ENCODE measurements at regions not wholly inside any gene's neighbourhood (a gene's known extent, or its start where the extent isn't known, plus 50 kb on each side); places are given as distances from the start of the nearest gene placed in this dataset.

DNA sequence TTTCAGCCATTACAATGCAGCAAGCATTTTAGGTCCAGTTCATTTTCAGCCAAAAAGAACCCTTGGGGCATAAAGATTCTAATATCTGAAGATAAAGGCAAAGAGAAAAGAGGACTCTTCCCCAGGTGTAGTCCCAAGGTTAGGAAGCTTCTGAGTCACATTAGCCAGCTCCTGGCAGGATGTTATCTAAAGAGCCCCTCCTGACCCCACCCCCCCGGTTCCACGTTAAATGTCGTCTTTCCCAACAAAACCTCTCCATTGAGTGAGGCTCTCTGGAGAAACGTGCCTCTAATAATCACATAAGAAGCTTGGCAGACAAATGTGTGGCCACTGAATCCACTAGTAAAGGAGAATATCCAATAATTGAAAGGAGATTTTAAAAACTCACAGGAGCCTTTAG lies 267.7 kb downstream of the GALC start:
- Histone ChIP-seq H3K27ac (no peak overlapping the region), H3K36me3 (replicated peaks) (no peaks in the 10 kb centered on the region), H3K27me3 (replicated peaks) (no peaks in the 10 kb centered on the region), H3K4me3 (ENCODE audit: low read depth, low read length) (no peak overlapping the region)
- no peak for DNase-seq
- no peak for TF ChIP-seq CTCF (IDR thresholded peaks at IDR 0.05; ENCODE audit: low read depth, low read length, missing control alignments)
- in situ Hi-C loops (cut with HindIII; ENCODE audit: low pct_ligation_motif_present, low sequenced_read_pairs): no loop called here

GRCh38 chr14:87712396-87713090 lies 280.4 kb downstream of the GALC start:
- Histone ChIP-seq H3K36me3 (replicated peaks) (no peaks in the 10 kb centered on the region), H3K4me3 (ENCODE audit: low read depth, low read length) (no peak overlapping the region), H3K27ac (no peak overlapping the region), H3K27me3 (replicated peaks) (no peaks in the 10 kb centered on the region)
- no peak for DNase-seq
- TF ChIP-seq CTCF (IDR thresholded peaks at IDR 0.05; ENCODE audit: low read depth, low read length, missing control alignments): no peak
- in situ Hi-C loops (cut with HindIII; ENCODE audit: low pct_ligation_motif_present, low sequenced_read_pairs): no loop called here

- H3K4me3 ChIP-seq (ENCODE audit: low read depth, low read length): no peak overlapping the region
- H3K36me3 ChIP-seq (replicated peaks): no peaks in the 10 kb centered on the region
- no peak for TF ChIP-seq CTCF (IDR thresholded peaks at IDR 0.05; ENCODE audit: low read depth, low read length, missing control alignments)
- in situ Hi-C loops (cut with HindIII; ENCODE audit: low pct_ligation_motif_present, low sequenced_read_pairs): no loop called here
- DNase-seq: no peak
- no peaks in the 10 kb centered on the region for H3K27me3 ChIP-seq (replicated peaks)
- H3K27ac ChIP-seq: no peak overlapping the region
Measured at GRCh38 chr14:87705439-87705896, 287.5 kb downstream of the GALC start.

- no peaks in the 10 kb centered on the region for H3K27me3 ChIP-seq (replicated peaks)
- H3K36me3 ChIP-seq (replicated peaks): no peaks in the 10 kb centered on the region
- no peak for DNase-seq
- no peak overlapping the region for H3K4me3 ChIP-seq (ENCODE audit: low read depth, low read length)
- TF ChIP-seq CTCF (IDR thresholded peaks at IDR 0.05; ENCODE audit: low read depth, low read length, missing control alignments): no peak
- H3K27ac ChIP-seq: no peak overlapping the region
- in situ Hi-C loops (cut with HindIII; ENCODE audit: low pct_ligation_motif_present, low sequenced_read_pairs): no loop called here
Measured at GRCh38 chr14:87698481-87698880, 294.5 kb downstream of the GALC start.

DNA sequence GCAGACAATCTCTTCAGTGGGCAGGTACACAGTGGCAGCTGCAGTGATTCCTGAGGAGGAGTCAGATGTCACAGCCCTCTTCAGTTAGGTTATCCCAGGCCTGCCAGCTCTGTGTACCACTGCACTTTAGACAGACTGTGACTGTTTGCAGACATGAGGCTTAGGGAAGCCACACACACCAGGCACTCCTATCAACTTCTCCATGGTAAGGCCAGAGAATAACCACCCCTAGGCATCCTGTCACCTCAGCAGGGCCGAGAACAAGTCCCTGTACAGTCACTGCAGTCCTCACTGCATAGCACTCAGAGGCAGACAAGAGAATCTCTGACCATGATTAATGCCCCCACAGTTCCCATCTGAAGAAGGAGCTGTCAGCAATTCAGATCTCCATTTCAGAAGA lies 296.5 kb downstream of the GALC start:
- Histone ChIP-seq H3K27ac (no peak overlapping the region), H3K27me3 (replicated peaks) (no peaks in the 10 kb centered on the region), H3K4me3 (ENCODE audit: low read depth, low read length) (no peak overlapping the region), H3K36me3 (replicated peaks) (no peaks in the 10 kb centered on the region)
- TF ChIP-seq CTCF (IDR thresholded peaks at IDR 0.05; ENCODE audit: low read depth, low read length, missing control alignments): no peak
- in situ Hi-C loops (cut with HindIII; ENCODE audit: low pct_ligation_motif_present, low sequenced_read_pairs): no loop called here
- DNase-seq: no peak
